SU-DHL-6 (cell line): ENCODE measurements at regions not wholly inside any gene's neighbourhood (a gene's known extent, or its start where the extent isn't known, plus 50 kb on each side); places are given as distances from the start of the nearest gene placed in this dataset.

Experiments
- EZH2phosphoT487 ChIP-seq: fragments of 200-600 bp; sonication (generic), shearing (Covaris generic); conservative IDR thresholded peaks from 2 replicates; pipeline ENCODE4 v1.6.1; 2018; ENCODE audit warnings: mild to moderate bottlenecking, antibody characterized with exemption, low read length, moderate library complexity, mixed read lengths
- TF ChIP-seq, protein P1 (sequence below): fragments of 200-600 bp; sonication (generic); IDR thresholded peaks from one replicate; pipeline ENCODE4 v1.5.1; 2017; ENCODE audit warnings: antibody characterized with exemption, mild to moderate bottlenecking, low read length, moderate library complexity; ENCODE audit not compliant: insufficient read depth, poor library complexity, severe bottlenecking

DNA sequence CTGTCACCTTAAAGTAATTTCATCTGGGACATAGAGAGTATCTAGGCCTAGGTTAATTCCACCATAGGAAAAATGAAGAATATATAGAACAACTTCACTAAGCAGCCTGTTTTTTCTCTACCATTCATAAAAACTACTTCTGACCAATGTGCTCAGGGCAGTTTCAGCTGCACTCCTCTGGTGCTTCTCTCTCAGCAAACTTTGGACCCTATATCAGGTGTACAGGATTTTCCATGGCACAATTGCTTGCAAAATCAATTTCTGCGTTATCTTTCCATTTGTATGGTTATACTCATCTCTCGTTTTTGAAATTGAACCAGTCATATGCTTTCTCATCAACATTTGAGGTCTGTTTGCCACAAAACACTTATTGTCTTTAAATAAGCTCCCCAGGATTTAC lies 52.1 kb upstream of the FMR1 start:
- TF ChIP-seq EZH2phosphoT487 = no peak
- TF ChIP-seq, protein P1, sequence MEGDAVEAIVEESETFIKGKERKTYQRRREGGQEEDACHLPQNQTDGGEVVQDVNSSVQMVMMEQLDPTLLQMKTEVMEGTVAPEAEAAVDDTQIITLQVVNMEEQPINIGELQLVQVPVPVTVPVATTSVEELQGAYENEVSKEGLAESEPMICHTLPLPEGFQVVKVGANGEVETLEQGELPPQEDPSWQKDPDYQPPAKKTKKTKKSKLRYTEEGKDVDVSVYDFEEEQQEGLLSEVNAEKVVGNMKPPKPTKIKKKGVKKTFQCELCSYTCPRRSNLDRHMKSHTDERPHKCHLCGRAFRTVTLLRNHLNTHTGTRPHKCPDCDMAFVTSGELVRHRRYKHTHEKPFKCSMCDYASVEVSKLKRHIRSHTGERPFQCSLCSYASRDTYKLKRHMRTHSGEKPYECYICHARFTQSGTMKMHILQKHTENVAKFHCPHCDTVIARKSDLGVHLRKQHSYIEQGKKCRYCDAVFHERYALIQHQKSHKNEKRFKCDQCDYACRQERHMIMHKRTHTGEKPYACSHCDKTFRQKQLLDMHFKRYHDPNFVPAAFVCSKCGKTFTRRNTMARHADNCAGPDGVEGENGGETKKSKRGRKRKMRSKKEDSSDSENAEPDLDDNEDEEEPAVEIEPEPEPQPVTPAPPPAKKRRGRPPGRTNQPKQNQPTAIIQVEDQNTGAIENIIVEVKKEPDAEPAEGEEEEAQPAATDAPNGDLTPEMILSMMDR = no peak
